Endothelial cell (in vitro differentiated cells): ENCODE measurements at regions not wholly inside any gene's neighbourhood (a gene's known extent, or its start where the extent isn't known, plus 50 kb on each side); places are given as distances from the start of the nearest gene placed in this dataset.

Experiments used
- DNase-seq: peaks from one replicate; pipeline ENCODE4 v3.0.0; 2021; ENCODE audit warnings: low spot score
- H3K27ac Mint-ChIP-seq: one replicate; pipeline ENCODE4 v1.8.0; 2021; ENCODE audit warnings: mixed read lengths, inconsistent platforms; ENCODE audit not compliant: unreplicated experiment
- H3K27me3 Mint-ChIP-seq: one replicate; pipeline ENCODE4 v1.8.0; 2021; ENCODE audit warnings: mild to moderate bottlenecking, moderate library complexity, mixed read lengths, inconsistent platforms; ENCODE audit not compliant: unreplicated experiment
- H3K36me3 Mint-ChIP-seq: one replicate; pipeline ENCODE4 v1.8.0; 2021; ENCODE audit warnings: mild to moderate bottlenecking, low read depth, mixed read lengths, inconsistent platforms; ENCODE audit not compliant: unreplicated experiment
- H3K4me1 Mint-ChIP-seq: one replicate; pipeline ENCODE4 v1.8.0; 2021; ENCODE audit warnings: mild to moderate bottlenecking, mixed read lengths, inconsistent platforms; ENCODE audit not compliant: unreplicated experiment
- H3K4me3 Mint-ChIP-seq: one replicate; pipeline ENCODE4 v1.8.0; 2021; ENCODE audit warnings: mild to moderate bottlenecking, mixed read lengths, inconsistent platforms; ENCODE audit not compliant: unreplicated experiment
- H3K9me3 Mint-ChIP-seq: one replicate; pipeline ENCODE4 v1.8.0; 2021; ENCODE audit warnings: mixed read lengths, inconsistent platforms; ENCODE audit not compliant: unreplicated experiment
- CTCF ChIP-seq: fragments of 200-600 bp; sonication (generic); IDR thresholded peaks from one replicate; pipeline ENCODE4 v1.5.0; 2021; ENCODE audit warnings: antibody characterized with exemption; ENCODE audit not compliant: unreplicated experiment

GRCh38 chr6:139833592-139833991 is 459.1 kb upstream of the CITED2 start:
- no peaks in the 10 kb centered on the region for H3K4me1 Mint-ChIP-seq
- no peaks in the 10 kb centered on the region for H3K27me3 Mint-ChIP-seq
- no peak overlapping the region for H3K27ac Mint-ChIP-seq
- H3K9me3 Mint-ChIP-seq = no peaks in the 10 kb centered on the region
- no peak for DNase-seq
- no peaks in the 10 kb centered on the region for H3K36me3 Mint-ChIP-seq
- TF ChIP-seq CTCF = no peak
- no peak overlapping the region for H3K4me3 Mint-ChIP-seq

- no peak for DNase-seq
- Mint-ChIP-seq H3K36me3 (no peaks in the 10 kb centered on the region), H3K27ac (no peak overlapping the region), H3K4me3 (no peak overlapping the region), H3K9me3 (no peaks in the 10 kb centered on the region), H3K27me3 (no peaks in the 10 kb centered on the region), H3K4me1 (no peaks in the 10 kb centered on the region)
- no peak for TF ChIP-seq CTCF
Measured at GRCh38 chr6:139832493-139833305, 458.3 kb upstream of the CITED2 start.

- Mint-ChIP-seq H3K27ac (no peak overlapping the region), H3K36me3 (no peaks in the 10 kb centered on the region), H3K9me3 (no peaks in the 10 kb centered on the region), H3K4me3 (no peak overlapping the region), H3K27me3 (no peaks in the 10 kb centered on the region), H3K4me1 (no peaks in the 10 kb centered on the region)
- no peak for DNase-seq
- TF ChIP-seq CTCF = no peak
Measured at GRCh38 chr6:139829576-139829975, 455.1 kb upstream of the CITED2 start.

GRCh38 chr6:139828751-139829519 is 454.5 kb upstream of the CITED2 start:
- Mint-ChIP-seq H3K4me1 (no peaks in the 10 kb centered on the region), H3K27me3 (no peaks in the 10 kb centered on the region), H3K36me3 (no peaks in the 10 kb centered on the region), H3K4me3 (no peak overlapping the region), H3K9me3 (no peaks in the 10 kb centered on the region), H3K27ac (no peak overlapping the region)
- TF ChIP-seq CTCF = no peak
- no peak for DNase-seq

- no peaks in the 10 kb centered on the region for H3K9me3 Mint-ChIP-seq
- H3K27me3 Mint-ChIP-seq = no peaks in the 10 kb centered on the region
- no peak for TF ChIP-seq CTCF
- H3K27ac Mint-ChIP-seq = no peak overlapping the region
- no peak overlapping the region for H3K4me3 Mint-ChIP-seq
- no peaks in the 10 kb centered on the region for H3K36me3 Mint-ChIP-seq
- no peaks in the 10 kb centered on the region for H3K4me1 Mint-ChIP-seq
- DNase-seq = no peak
Measured at GRCh38 chr6:139825935-139826374, 451.5 kb upstream of the CITED2 start.
